HCT116 (cell line): ENCODE measurements at regions not wholly inside any gene's neighbourhood (a gene's known extent, or its start where the extent isn't known, plus 50 kb on each side); places are given as distances from the start of the nearest gene placed in this dataset.

Experiments used
- ATAC-seq: fragments of 200-7000 bp; cut with Tn5 transposase; 2 replicates; pipeline ENCODE4 v1.9.1; 2020; ENCODE audit warnings: mild to moderate bottlenecking, moderate library complexity
- BruUV-seq: library from RNA; stranded (reverse); fragments of 400-500 nt; replicated peaks from 2 replicates; lab custom pipeline; 2021; lab: Mats Ljungman, UMichigan
- CTCF ChIA-PET: fragments of 300-600 bp; sonication (Branson Sonifier 250); formaldehyde crosslinking; loops from one replicate; lab custom pipeline; 2021; ENCODE audit warnings: antibody characterized with exemption; lab: Charles Lee
- POLR2A ChIA-PET: fragments of 300-600, 350-600 bp; sonication (Branson Sonifier 250); formaldehyde crosslinking; loops from one replicate; lab custom pipeline; 2021; ENCODE audit warnings: antibody characterized with exemption; lab: Charles Lee
- RAD21 ChIA-PET, 2 experiments: fragments of 300-600 bp; sonication (Branson Sonifier 250); formaldehyde crosslinking; loops; one replicate each; lab custom pipeline; 2023; ENCODE audit warnings: low total read pairs in 2 of 2; ENCODE audit not compliant: uncharacterized antibody in 2 of 2, unreplicated experiment in 2 of 2, low non-redundant PET in 1 of 2; lab: Charles Lee
- DNase-seq: peaks from one replicate; pipeline ENCODE4 v3.0.0-alpha.2; 2010; ENCODE audit warnings: low read depth, low spot score
- H2AFZ ChIP-seq: fragments of 200-600 bp; shearing (Covaris generic), sonication (generic); 2 replicates; pipeline ENCODE4 v1.6.1; 2017; ENCODE audit warnings: low read depth, mixed run types, mixed read lengths, antibody characterized with exemption, low read length; ENCODE audit not compliant: poor library complexity, severe bottlenecking
- H3K27ac ChIP-seq: 2 replicates; pipeline ENCODE4 v1.5.1; 2012; ENCODE audit warnings: low read depth, low read length
- H3K27me3 ChIP-seq: fragments of 200-600 bp; sonication (generic); 2 replicates; pipeline ENCODE4 v1.6.1; 2016; ENCODE audit warnings: mixed run types, low read length, mixed read lengths; ENCODE audit not compliant: insufficient read depth
- H3K36me3 ChIP-seq, 2 experiments: fragments of 200-500 bp in 1 of 2; fragments of 200-600 bp in 1 of 2; sonication (Bioruptor generic) in 1 of 2; sonication (generic) in 1 of 2; 2 replicates each; pipeline versions ENCODE4 v1.5.1 to v1.6.1; 2014 to 2016; ENCODE audit warnings: low read length in 2 of 2, inconsistent platforms in 1 of 2, mixed read lengths in 1 of 2, mixed run types in 1 of 2; ENCODE audit not compliant: insufficient read depth in 2 of 2, control insufficient read depth in 1 of 2
- H3K4me1 ChIP-seq, 2 experiments: fragments of 200-600 bp in 1 of 2; sonication (generic) in 1 of 2; 2 replicates each; pipeline versions ENCODE4 v1.5.1 to v1.6.1; 2012 to 2017; ENCODE audit warnings: low read length in 2 of 2, inconsistent platforms in 1 of 2, mild to moderate bottlenecking in 1 of 2, mixed read lengths in 1 of 2, mixed run types in 1 of 2, moderate library complexity in 1 of 2; ENCODE audit not compliant: insufficient read depth in 2 of 2, control insufficient read depth in 1 of 2
- H3K4me2 ChIP-seq: fragments of 200-600 bp; sonication (generic); 2 replicates; pipeline ENCODE4 v1.6.1; 2017; ENCODE audit warnings: mixed run types, low read length, mixed read lengths
- H3K4me3 ChIP-seq, 2 experiments: fragments of 200-600 bp in 1 of 2; sonication (generic) in 1 of 2; replicated peaks in 1 of 2; 2 replicates each; pipeline ENCODE4 v1.5.1; 2011 to 2016; ENCODE audit warnings: low read length in 2 of 2, control low read depth in 1 of 2, low read depth in 1 of 2, mild to moderate bottlenecking in 1 of 2, mixed read lengths in 1 of 2, mixed run types in 1 of 2
- H3K79me2 ChIP-seq: fragments of 200-600 bp; sonication (generic); 2 replicates; pipeline ENCODE4 v1.6.1; 2017; ENCODE audit warnings: mild to moderate bottlenecking, mixed run types, low read length, moderate library complexity, mixed read lengths; ENCODE audit not compliant: insufficient read depth
- H3K9ac ChIP-seq: fragments of 200-600 bp; sonication (generic); 2 replicates; pipeline ENCODE4 v1.6.1; 2016; ENCODE audit warnings: low read length, mixed read lengths
- H3K9me2 ChIP-seq: fragments of 200-600 bp; sonication (generic), shearing (Covaris generic); 2 replicates; pipeline ENCODE4 v1.6.1; 2017; ENCODE audit warnings: mixed run types, mild to moderate bottlenecking, moderate library complexity; ENCODE audit not compliant: insufficient read depth
- H3K9me3 ChIP-seq, 2 experiments: fragments of 200-500 bp in 1 of 2; fragments of 200-600 bp in 1 of 2; sonication (Bioruptor generic) in 1 of 2; sonication (generic) in 1 of 2; 2 replicates each; pipeline ENCODE4 v1.6.1; 2014 to 2017; ENCODE audit warnings: low read length in 2 of 2, mixed read lengths in 2 of 2, inconsistent platforms in 1 of 2, low read depth in 1 of 2, mild to moderate bottlenecking in 1 of 2, mixed run types in 1 of 2, moderate library complexity in 1 of 2; ENCODE audit not compliant: control insufficient read depth in 1 of 2, insufficient read depth in 1 of 2
- H4K20me1 ChIP-seq: fragments of 200-600 bp; sonication (generic), shearing (Covaris generic); 2 replicates; pipeline ENCODE4 v1.6.1; 2017; ENCODE audit warnings: mixed run types, mild to moderate bottlenecking, moderate library complexity; ENCODE audit not compliant: insufficient read depth
- CBX3 ChIP-seq: IDR thresholded peaks from 2 replicates; pipeline ENCODE4 v1.6.1; 2012; ENCODE audit warnings: low read depth
- EZH2 ChIP-seq: fragments of 200-600 bp; sonication (generic); IDR thresholded peaks from 2 replicates; pipeline ENCODE4 v1.6.1; 2017; ENCODE audit warnings: antibody characterized with exemption, mixed run types
- JUND ChIP-seq: IDR thresholded peaks from 2 replicates; pipeline ENCODE4 v1.6.1; 2012
- POLR2A ChIP-seq: IDR thresholded peaks from 2 replicates; pipeline ENCODE4 v1.7.0; 2011; ENCODE audit warnings: borderline replicate concordance; ENCODE audit not compliant: insufficient read depth, insufficient read length; ENCODE audit errors: extremely low read depth
- REST ChIP-seq: IDR thresholded peaks from 2 replicates; pipeline ENCODE4 v1.6.1; 2012; ENCODE audit warnings: low read depth
- SIN3A ChIP-seq: IDR thresholded peaks from 2 replicates; pipeline ENCODE4 v1.6.1; 2012; ENCODE audit warnings: low read depth
- SP1 ChIP-seq: IDR thresholded peaks from 2 replicates; pipeline ENCODE4 v1.6.1; 2012; ENCODE audit warnings: low read depth
- SRF ChIP-seq: IDR thresholded peaks from 2 replicates; pipeline ENCODE4 v1.6.1; 2012; ENCODE audit warnings: low read depth
- TCF7L2 ChIP-seq: IDR thresholded peaks from 2 replicates; pipeline ENCODE4 v1.7.0; 2011; ENCODE audit warnings: borderline replicate concordance, inconsistent platforms; ENCODE audit not compliant: insufficient read depth, insufficient read length; ENCODE audit errors: extremely low read depth
- YY1 ChIP-seq: IDR thresholded peaks from 2 replicates; pipeline ENCODE4 v1.6.1; 2011; ENCODE audit warnings: low read length, low read depth, moderate library complexity, mild to moderate bottlenecking; ENCODE audit not compliant: insufficient replicate concordance; ENCODE audit errors: extremely low read depth
- ZBTB33 ChIP-seq: IDR thresholded peaks from 2 replicates; pipeline ENCODE4 v1.6.1; 2011; ENCODE audit warnings: mild to moderate bottlenecking, low read length, moderate library complexity; ENCODE audit not compliant: insufficient replicate concordance; ENCODE audit errors: extremely low read depth
- ZFX ChIP-seq: fragments of 450-650 bp; IDR thresholded peaks from 2 replicates; pipeline ENCODE4 v1.6.1; 2017
- ZNF274 ChIP-seq: fragments of 200-500 bp; sonication (Bioruptor generic); IDR thresholded peaks from 2 replicates; pipeline ENCODE4 v1.6.1; 2014; ENCODE audit warnings: mild to moderate bottlenecking, low read depth, low read length, inconsistent platforms
- intact Hi-C: fragments of 100-400 bp; cut with micrococcal nuclease; formaldehyde crosslinking; loops from 2 replicates; pipeline ENCODE4 v1.10.0; 2022
- TF ChIP-seq, protein P1 (sequence below): IDR thresholded peaks from 2 replicates; pipeline ENCODE4 v1.6.1; 2012

DNA sequence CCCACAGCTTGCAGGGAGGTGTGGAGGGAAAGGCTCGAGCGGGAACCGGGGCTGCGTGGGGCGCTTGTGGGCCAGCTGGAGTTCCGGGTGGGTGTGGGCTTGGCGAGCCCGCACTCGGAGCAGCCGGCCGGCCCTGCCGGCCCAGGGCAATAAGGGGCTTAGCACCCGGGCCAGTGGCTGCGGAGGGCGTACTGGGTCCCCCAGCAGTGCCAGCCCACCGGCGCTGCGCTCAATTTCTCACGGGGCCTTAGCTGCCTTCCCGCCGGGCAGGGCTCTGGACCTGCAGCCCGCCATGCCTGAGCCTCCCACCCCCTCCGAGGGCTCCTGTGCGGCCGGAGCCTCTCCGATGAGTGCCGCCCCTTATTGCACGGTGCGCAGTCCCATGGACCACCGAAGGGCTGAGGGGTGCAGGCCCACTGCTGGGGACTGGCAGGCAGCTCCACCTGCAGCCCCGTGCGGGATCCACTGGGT is 1242.2 kb upstream of the EYS start:
- Histone ChIP-seq H3K36me3 (no peaks in the 10 kb centered on the region), H2AFZ (no peak overlapping the region), H3K4me3 (no peak overlapping the region), H3K4me2 (no peak overlapping the region), H3K4me1 (no peaks in the 10 kb centered on the region), H3K9ac (no peak overlapping the region), H3K27ac (no peak overlapping the region), H3K79me2 (no peaks in the 10 kb centered on the region), H3K9me2 (no peaks in the 10 kb centered on the region), H3K9me3 (peaks cover 4 to 16% of the 10 kb centered on the region in 2 experiments; a peak in 2 of 4 replicates), H3K27me3 (no peaks in the 10 kb centered on the region), H4K20me1 (no peaks in the 10 kb centered on the region)
- no TSS peak for BruUV-seq
- POLR2A ChIA-PET = no interaction called here
- RAD21 ChIA-PET = no interaction called here
- intact Hi-C loops = no loop called here
- CTCF ChIA-PET = no interaction called here
- no peak for TF ChIP-seq TCF7L2
- TF ChIP-seq SRF = no peak
- TF ChIP-seq SIN3A = no peak
- no peak for TF ChIP-seq YY1
- no peak for TF ChIP-seq ZBTB33
- no peak for TF ChIP-seq JUND
- no peak for TF ChIP-seq CBX3
- no peak for DNase-seq
- ATAC-seq = no peak

- H3K4me1 ChIP-seq = no peaks in the 10 kb centered on the region
- peaks cover 3 to 12% of the 10 kb centered on the region in 2 experiments; a peak in 1 of 4 replicates for H3K9me3 ChIP-seq
- ATAC-seq (no peak), DNase-seq (no peak)
- CTCF ChIA-PET = no interaction called here
- no peaks in the 10 kb centered on the region for H3K9me2 ChIP-seq
- POLR2A ChIA-PET = no interaction called here
- no peak overlapping the region for H3K4me2 ChIP-seq
- no peaks in the 10 kb centered on the region for H4K20me1 ChIP-seq
- H3K36me3 ChIP-seq = no peaks in the 10 kb centered on the region
- no TSS peak for BruUV-seq
- H3K79me2 ChIP-seq = no peaks in the 10 kb centered on the region
- H3K9ac ChIP-seq = no peak overlapping the region
- H3K27ac ChIP-seq = no peak overlapping the region
- H3K4me3 ChIP-seq = no peak overlapping the region
- no peak overlapping the region for H2AFZ ChIP-seq
- intact Hi-C loops = no loop called here
- RAD21 ChIA-PET = no interaction called here
- no peaks in the 10 kb centered on the region for H3K27me3 ChIP-seq
- TF ChIP-seq, protein P1, sequence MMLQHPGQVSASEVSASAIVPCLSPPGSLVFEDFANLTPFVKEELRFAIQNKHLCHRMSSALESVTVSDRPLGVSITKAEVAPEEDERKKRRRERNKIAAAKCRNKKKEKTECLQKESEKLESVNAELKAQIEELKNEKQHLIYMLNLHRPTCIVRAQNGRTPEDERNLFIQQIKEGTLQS = no peak
- TF ChIP-seq CBX3 = no peak
- no peak for TF ChIP-seq ZFX
- TF ChIP-seq POLR2A = no peak
- no peak for TF ChIP-seq SRF
- no peak for TF ChIP-seq REST
- no peak for TF ChIP-seq EZH2
- TF ChIP-seq ZNF274 = no peak
- TF ChIP-seq SP1 = no peak
Measured at GRCh38 chr6:66948106-66948505, 1241.1 kb upstream of the EYS start.
